ENCODE measurements at regions not wholly inside any gene's neighbourhood (a gene's known extent, or its start where the extent isn't known, plus 50 kb on each side); places are given as distances from the start of the nearest gene placed in this dataset.

DNA sequence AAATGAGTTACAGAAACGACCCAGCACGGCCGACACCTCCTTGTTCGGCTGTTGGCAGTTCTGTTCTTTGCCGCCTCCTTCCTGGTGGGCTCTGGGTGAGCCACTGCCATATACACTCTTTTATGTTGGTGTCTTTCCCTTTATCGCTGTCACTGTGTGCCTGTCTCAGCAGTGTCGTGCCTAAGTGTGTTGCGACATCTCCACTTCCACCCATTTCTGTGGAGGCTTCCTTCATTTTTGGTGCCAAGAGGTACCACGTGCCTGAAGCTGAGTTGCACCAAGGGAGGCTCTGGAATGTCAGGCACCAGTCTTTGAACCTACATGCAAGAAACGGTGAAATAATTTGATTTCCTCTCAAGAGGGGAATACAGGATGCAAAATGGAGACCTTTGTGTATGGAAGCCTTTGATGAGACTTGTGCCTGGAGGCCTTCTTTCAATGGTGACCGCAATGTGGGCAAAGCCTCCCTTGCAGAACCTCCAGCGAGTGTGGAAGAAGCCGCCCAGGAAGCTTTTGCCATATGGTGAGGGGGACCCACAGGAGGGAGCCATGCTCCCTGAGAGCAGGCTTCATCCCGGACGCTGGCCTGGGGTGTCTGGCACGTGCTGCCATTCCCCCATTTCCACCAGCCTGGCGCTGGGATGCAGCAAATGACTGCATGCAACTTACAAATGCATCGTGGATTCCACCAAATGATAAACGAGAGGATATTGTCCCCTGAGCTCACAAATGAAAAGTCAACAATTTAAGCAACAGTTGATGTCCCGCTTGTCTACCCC is 136.2 kb downstream of the TEX29 start:
- no peak for DNase-seq

DNA sequence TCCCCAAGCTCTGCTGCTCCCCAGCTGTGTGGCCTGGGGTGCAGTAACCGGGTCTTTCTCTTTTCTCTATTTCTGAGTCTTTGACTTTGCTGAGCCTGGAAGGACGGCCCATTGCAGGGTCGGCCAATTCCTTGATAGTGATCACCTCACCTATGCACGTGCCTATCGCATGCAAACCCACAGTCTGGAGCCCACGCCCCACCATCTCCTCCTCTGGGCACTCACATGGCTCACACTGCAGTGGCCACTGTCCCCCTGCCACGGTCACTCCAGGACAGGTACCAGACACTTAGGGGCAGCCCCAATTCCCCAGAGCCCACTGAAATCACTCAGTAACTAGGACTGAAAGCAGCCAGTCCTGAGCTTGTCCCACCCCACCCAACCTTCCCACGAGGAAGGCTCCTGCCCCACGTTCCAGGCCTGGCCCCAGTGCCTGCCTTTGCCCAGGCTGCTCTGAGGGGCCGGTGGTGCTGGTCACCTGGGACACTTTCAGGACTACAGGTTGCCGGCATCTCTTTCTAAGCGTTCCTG is 137.6 kb downstream of the TEX29 start:
- DNase-seq = no peak

DNA sequence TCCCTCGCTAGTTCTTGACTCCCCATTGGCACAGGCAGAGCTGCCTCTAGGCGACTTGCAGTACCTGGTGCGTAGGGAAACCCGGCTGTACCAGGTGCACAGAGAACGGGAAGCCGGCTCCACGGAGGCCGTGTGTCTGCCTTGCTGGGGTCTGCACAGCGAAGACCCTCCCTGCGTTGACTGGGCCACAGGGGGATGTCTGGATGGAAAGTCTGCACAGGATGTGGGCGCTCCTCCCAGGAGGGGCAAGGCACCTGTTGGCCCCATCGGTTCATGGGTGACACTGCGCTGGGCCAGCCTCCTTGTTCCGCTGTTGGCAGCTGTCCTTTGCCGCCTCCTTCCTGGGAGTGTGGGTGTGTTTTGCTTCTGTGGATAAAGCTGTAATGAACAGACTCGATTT is 138.3 kb downstream of the TEX29 start:
- DNase-seq = no peak

DNA sequence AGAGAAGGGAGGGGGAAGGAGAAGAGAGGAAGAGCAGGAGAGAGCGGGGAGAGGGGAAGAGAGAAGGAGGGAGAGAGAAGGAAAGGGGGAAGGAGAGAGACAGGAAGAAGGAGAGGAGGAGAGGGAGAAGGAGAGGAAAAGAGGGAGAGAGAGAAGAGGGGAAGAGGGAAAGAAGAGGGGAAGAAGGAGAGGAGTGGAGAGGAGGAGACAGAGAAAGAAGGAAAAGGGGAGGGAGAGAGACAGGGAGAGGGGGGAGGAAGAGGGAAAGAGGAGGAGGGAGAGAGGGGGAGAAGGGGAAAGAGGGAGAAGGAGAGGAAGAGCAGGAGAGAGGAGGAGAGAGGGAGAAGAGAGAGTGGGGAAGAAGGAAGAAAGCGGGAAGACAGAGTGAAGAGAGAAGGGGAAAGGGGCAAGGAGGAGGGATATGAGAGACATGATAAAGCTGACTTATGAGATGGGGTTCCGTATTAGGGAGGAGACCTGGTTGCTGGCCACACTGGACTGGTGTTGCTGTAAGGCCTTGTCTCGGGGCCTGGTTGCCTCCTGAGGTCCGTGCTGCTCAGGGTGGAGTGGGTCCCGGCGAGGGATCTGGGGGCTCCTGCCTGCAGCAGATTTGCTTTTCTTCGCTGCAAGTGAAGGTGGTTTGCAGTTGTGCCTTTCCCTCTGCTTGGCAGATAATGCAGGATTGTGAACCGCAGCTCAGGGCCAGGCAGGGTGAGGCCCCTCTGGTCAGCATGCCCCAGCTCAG is 139.5 kb downstream of the TEX29 start:
- no peak for DNase-seq

DNA sequence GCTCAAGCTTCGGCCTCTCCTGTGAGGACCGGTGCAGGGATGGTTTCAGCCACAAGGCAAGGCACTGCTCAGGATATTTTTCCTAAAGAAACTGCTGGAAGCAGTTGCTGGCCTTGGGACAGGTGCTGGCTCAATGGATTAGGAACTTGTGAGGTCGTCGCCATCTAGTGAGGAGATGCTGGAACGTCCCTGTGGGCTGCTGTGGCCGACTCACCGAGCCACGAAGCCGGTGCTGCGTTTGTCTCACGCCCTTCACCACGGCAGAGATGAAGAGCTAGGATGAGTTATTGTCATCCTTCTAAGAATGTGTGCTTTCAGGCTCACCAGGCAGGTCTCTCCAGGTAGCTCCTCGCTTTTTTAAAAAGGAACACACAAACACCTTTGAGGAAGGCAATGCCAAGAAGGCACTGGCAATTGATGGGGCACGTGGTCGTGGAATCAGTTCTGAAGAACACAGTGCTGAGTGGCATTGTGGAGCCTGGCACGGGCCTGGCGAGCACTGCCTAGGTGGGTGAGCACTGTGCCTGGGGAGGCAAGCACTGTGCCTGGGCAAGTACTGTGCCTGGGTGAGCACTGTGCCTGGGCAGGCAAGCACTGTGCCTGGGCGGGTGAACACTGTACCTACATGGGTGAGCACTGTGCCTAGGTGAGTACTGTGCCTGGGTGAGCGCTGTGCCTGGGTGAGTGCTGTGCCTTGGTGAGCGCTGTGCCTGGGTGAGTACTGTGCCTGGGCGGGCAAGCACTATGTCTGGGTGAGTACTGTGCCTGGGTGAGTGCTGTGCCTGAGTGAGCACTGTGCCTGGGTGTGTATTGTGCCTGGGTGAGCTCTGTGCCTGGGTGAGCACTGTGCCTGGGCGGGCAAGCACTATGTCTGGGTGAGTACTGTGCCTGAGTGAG is 140.4 kb downstream of the TEX29 start:
- DNase-seq = no peak

DNA sequence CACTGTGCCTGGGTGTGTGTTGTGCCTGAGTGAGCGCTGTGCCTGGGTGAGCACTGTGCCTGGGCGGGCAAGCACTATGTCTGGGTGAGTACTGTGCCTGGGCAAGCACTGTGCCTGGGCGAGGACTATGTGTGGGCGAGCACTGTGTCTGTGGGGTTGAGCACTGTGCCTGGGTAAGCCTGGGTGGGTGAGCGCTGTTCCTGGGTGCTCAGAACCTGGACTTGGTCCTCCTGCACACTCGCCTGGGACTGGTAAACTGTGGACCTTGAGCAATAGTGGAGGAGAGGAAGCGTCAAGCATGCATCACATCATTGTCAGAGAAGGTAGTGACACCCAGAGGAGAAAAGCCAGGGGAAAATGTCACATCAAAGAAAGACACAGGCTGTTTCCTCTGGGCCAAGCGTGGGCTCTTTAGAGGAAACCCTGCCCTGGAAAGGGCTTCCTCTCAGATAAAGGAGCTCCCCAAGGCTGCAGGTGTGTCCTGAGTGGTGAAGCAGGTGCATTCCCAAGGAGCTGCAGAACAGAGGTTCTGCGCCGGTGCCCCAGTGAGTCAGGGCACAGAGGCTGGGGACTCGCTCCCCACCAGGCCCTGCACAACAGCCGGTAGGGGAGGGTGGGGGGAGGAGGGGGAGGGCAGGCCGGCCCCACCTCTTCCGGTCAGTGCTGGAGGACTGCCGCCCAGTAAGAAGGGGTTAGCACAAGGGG is 141.2 kb downstream of the TEX29 start:
- DNase-seq = no peak

DNA sequence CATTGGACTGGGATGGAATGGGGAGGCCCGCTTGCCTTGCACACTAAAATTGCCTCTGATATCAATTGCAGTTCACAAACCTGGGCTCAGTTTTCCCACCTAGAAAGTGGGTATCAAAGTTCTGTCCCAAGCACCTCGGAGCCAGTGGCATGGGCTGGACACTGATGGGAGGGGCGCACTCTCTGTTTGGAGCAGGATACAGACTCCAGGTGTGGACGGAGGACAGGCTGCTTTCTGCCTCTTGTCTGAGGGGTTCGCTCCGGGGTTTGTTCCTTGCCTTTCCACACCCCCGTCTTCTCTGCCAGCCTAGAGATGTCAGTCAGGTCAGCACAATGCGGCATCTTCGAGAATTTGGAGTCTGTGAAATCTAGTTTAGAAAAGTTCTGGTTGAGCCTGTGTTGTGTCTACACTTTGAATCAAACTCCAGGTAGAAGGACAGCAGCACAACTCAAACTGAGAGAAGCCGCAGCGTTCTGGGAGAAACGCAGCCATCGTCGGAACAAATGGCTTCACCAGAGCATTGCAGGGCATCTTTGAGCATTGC is 141.9 kb downstream of the TEX29 start:
- DNase-seq = no peak

DNA sequence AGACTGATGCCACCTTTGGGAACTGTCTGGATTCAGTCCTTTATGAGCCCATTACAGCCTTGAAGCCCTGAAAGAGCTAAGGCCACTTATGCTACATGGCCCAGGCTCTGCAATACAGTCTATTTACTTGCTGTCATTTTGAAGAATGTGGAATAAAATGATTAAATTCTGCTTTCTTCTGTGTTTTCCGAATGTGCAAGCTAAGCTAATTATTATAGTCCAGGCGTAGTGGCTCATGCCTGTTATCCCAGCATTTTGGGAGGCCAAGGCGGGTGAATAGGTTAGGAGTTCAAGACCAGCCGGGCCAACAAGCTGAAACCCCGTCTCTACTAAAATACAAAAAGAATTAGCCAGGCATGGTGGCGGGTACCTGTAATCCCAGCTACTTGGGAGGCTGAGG is 142.5 kb downstream of the TEX29 start:
- no peak for DNase-seq

DNA sequence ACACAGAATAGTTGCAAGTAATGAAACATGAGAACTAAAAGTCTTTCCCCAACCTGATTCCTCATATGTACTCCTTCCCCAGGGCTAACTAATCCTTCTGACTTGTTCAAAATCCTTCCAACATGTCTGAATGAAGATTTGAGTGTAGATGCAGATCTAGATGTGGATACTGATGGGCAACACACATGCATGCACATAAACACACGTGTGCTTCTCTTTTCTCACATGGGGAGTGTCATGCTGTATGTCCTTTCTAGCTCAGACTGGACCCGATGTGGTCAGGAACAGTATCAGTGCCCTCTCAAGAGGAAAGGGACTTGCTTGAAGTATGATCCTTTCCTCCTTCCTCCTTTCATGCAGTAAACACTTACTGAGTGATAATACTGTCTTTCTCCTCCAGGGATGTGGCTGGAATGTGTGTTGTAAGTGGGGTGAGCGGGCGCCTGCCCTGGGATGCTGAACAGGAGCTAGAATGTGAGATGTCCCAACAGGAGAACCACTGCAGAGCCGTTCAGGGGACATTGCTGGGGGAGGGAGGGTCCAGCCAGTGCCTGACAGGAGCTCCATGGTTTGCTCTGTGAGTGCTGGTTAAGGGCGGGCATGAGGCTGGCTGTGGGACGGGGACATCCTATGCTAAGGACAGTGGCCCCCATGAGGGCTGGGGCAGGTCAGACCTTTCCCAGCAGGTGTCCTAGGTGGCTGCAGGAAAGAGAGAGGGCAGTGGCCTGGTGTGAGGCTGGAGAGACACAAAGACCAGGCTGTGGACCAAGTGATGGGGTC is 146.9 kb downstream of the TEX29 start:
- no peak for DNase-seq

DNA sequence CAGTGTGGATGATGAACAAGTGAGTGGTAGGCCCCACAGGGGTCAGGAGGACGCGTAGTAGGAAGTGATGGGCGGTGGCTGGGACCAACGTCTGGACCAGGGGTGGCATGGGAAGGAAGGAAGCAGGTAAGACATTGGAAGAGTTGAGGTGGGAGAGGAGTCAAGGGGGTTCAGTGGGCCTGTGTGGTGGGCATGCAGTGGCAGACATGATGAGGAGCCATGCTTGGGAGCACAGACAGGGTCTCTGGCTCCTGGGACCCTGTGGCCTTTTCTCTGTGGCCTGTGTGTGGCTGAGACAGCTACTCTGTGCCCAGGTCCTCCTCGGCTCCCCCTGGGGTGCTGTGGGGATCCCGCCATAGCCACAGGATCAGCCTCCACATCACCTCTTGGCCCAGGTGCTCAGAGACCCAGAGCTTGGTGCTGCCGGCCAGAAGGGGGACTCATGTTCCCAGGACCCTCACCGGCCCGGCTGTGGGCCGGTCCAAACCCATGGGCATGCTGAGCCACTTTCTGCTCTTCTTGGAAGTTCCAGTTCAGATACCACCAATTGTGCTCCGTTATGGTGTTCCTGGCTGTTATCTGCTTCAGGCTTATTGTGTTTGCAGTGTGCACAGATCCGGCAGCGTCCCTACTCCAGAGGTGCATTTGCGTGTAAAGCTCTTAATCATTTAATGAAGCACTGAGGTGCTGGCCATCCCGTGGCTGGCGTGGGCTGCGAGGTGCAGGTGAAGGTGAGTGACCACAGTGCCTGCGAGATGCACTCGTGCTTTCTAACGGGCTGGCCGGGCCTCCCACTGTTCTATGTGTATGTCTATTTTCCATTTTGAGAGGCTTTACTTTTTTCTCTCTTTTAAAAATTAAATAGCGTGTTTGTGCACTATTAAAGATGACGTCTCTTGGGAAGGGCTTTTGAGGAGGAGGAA is 147.9 kb downstream of the TEX29 start:
- DNase-seq = no peak

DNA sequence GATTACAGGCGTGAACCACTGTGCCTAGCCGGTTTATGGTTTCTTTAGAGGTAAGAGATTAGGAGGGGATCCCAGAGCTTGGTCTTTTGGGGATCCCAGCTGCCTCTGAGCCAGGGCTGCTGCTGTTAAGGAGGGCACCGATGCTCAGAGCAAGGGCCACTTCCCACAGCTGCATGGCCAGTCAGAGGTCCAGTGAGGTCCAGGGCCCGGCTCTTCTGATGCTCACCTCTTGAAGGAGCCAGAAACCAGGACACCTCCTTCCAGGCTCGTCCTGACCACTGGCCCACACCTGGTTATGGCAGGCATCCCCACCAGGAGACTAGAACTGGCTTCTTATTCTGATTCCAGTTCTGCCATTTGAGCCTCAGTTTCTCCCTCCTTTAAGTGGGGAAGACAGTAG is 149.0 kb downstream of the TEX29 start:
- no peak for DNase-seq

DNA sequence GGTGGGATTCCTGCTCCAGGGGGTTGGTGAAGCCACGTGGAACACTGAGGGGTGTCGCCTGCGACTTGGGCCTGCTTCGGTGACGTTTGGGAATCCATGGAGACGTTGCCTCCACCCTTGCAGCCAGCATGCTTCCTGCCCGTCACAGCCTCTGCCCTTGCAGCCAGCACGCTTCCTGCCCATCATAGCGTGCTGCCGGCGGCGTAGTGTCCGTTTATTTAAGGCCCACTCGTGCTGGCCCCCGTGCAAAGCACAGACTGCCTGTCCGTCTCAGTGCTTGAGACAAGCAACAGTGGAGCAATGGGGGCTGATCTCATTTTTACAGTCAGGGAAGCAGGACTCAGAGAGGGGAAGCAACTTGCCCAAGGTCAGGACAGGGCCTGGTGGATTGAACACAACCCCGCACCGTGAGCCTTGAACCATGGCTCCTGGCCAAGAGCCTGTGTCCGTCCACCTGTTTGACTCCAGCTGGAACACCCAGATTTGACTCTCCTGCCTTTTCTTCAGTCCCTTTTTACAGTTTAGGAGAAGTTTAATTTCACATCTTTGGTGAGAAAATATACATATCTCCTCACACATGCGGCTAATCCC is 149.6 kb downstream of the TEX29 start:
- DNase-seq = no peak

DNA sequence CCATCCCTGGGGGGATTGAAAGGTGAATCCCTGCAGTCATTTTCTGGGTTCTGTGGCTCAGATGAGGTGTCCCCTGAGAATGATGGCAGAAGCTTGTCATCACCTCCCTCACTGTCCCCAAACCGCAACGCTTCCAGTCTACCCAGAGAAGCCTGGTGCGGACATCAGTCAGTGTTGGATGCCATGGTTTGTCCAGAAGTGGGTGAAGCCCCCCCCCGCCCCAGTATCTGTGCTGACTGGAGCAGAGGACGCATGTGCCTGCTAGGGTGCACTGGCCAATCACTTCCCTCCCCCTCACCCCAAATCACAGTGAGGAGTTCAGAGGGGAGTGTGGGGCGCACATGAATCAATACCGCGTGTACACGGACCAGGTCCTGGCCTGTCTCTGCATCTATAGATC is 150.5 kb downstream of the TEX29 start:
- DNase-seq = no peak

DNA sequence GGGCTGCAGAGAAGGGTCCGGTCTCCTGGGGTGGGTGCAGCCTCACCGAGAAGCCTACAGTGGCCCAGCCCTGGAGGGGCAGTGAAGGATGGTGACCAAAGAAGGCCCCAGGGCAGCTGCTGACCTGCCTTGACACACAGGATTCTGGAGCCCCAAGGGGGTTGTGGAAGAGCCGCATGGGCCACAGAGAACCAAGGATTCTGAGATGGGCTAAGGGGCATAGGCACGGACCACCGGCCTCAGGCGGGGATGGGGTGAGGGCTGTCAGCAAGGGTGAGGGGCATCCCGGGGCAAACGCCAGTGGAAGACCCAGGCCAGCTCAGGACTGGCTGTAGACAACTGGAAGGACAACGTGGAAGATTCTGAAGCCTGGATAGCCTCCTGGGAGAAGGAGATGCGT is 151.6 kb downstream of the TEX29 start:
- DNase-seq = no peak

DNA sequence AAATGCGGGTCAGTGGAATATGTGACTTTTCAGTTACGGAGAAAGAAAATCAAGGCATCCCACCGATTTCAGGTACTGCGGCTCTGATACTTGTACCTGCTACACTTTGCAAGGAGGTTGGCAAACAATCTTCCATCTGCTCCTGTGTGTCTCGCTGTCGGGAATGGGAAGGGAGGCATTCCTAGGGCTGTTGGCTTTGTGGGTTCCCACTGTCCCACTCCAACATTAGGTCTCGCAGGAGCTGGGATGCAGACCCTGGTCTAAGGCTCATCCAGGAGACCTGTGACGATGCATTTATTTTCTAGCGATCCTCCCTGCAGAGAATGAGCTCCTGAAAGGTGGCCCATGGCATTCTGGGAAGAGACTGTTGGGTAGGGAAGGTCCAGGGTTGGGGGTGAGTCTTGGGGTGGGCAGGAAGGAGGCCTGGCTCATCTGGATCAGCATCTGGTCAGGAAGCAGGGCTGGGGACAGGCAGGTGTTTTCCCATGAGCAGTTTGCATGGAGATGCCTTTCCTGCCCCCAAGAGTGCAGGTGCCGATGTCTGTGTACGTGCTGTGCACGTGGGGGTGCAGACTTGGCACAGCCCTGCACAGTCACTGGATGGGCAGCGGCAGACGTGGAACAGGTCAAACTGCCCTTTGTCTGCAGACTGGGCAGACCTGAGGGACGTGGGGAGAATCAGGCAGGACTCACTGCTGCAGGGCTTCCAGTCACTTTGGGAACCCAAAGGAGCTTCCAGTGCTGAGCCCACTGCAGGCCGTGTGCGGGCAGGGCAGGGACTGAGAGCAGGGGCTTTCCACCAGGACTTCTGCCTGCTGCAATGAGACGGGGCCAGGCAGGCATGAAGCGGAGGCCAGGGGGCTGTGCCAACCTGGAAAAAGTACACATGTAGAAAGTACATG is 152.4 kb downstream of the TEX29 start:
- no peak for DNase-seq

DNA sequence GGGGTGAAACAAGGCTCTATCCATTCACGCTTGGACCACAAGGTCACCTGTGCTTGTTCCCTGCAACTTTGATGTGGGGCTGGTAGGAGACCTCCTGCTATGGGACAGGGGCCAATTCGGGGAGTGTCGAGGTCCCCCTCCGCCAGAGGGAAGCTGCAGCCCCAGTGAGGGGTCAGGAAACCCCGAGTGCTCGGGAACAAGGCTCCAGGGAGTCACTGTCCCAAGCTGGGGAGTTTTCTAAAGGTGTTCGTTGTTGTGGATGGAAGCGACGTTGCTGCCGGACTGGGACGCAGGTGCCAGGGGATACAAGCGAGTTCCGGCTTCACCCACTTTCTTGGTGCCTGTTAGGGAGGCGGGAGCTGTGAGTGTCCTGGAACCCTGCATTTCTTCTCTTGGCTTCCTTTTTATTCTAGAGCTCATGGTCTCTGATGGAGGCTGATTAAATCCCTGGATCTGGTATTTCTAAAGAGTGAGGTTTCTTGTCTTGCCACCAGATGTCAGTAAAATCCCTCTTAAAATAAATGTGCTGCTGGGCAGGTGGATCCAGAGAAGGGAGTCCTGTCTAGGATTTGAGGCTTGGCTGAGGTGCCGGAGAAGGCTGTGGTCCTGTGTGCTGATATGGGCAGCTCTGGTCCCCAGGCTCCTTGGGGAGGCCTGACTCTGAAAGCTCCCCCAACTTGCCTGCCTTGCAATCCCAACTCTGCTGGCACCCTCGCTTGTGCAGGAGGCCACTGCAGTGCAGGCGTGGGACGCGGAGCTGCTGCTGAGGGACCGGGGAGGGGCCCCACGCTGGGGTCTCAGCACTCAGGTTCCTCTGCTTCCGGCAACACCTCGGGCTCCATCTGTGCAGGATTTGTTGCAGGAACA is 153.9 kb downstream of the TEX29 start:
- DNase-seq = no peak

DNA sequence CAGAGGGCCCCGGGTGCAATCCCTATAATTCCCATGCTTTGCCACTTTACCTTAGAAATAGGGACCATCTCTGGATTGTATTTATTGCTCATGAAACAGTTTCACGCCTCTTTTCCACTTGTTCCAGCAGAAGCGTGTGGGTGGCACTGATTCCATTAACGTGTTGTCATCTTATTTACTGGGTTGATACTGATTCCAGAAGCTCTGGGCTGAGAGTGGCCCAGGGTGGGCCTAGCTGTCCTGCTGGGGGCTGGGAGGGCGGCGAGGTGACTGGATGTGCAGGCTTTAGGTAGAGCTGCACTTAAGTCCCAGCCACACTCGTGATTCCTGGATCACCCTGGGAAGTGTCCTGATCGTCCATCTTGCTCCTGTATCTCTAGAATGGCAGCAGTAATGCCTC is 155.0 kb downstream of the TEX29 start:
- no peak for DNase-seq

DNA sequence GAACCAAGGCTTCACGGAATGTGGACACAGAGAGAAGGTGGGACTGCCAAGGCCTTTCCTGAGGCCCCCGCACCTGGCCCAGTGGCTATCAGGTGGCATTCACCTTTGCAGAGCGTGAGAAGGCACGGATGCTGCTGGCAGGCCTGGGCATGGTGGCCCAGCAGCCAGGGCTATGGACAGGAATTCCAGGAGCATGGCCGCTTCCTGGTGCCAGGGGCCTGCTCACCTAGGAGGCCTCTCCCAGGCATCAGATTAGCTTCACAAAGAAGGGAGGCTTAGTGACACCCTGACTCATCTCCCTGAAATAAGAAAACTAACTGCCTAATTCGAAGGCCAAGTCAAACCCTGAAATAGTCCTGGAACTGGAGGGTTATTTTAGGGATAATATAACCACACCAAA is 155.8 kb downstream of the TEX29 start:
- no peak for DNase-seq
